ENCODE measurements at regions not wholly inside any gene's neighbourhood (a gene's known extent, or its start where the extent isn't known, plus 50 kb on each side); places are given as distances from the start of the nearest gene placed in this dataset.

DNA sequence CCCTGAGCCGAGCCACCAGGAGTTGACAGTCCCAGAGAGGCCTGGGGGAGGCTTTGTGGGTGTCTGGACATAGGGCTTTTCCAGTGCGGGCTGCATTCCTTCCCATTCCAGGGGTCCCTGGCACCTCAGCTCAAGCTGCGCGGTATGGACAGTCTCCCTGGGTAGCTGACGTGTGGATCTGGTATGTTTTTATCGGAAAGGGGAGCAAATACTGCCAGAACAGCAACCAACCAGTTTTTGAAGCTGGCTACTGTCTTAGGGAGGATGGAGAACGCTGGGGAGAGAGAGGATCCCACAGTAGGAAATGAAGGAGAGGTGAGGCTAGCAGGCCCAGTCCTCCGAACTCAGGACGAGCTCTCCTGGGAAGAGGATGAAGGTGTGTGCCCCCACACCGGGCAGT, 103.8 kb upstream of the APCDD1 start:
- no peak overlapping the region for H3K4ac ChIP-seq (ENCODE audit: low read depth, low read length)
- H3K4me3 ChIP-seq (ENCODE audit: low read length) = no peak overlapping the region
- no peaks in the 10 kb centered on the region for H3K79me1 ChIP-seq (ENCODE audit: low read length)
- H2BK120ac ChIP-seq (ENCODE audit: low read depth, low read length) = no peak overlapping the region
- no peak overlapping the region for H3K23ac ChIP-seq (ENCODE audit: low read length)
- no peak overlapping the region for H3K27ac ChIP-seq (ENCODE audit: low read depth, low read length)
- H3K9ac ChIP-seq (ENCODE audit: low read length) = no peak overlapping the region
- H3K79me2 ChIP-seq (ENCODE audit: control insufficient read depth, insufficient read depth, low read length) = no peaks in the 10 kb centered on the region
- no peak for DNase-seq
- H2BK15ac ChIP-seq (replicated peaks; ENCODE audit: low read depth) = no peak overlapping the region
- no peaks in the 10 kb centered on the region for H3K27me3 ChIP-seq (ENCODE audit: insufficient read depth, low read length, poor library complexity)
- H4K5ac ChIP-seq (ENCODE audit: low read length) = no peak overlapping the region
- no peak overlapping the region for H3K4me2 ChIP-seq (ENCODE audit: low read length)
- H2AK5ac ChIP-seq (ENCODE audit: low read length) = no peak overlapping the region
- H2BK5ac ChIP-seq (ENCODE audit: low read length) = no peak overlapping the region
- H3K56ac ChIP-seq (ENCODE audit: low read length) = no peak overlapping the region
- no CpG with 5 or more reads among the region's 10 CpGs for WGBS (ENCODE audit: extremely low coverage, insufficient coverage, low lambda C conversion rate)
- no peaks in the 10 kb centered on the region for H3K36me3 ChIP-seq (ENCODE audit: control insufficient read depth, insufficient read depth, low read length)
- H4K8ac ChIP-seq (ENCODE audit: low read depth, low read length) = no peak overlapping the region
- no peaks in the 10 kb centered on the region for H3K4me1 ChIP-seq (ENCODE audit: control insufficient read depth, low read depth, low read length)
- no peak overlapping the region for H3K18ac ChIP-seq (ENCODE audit: low read length)

DNA sequence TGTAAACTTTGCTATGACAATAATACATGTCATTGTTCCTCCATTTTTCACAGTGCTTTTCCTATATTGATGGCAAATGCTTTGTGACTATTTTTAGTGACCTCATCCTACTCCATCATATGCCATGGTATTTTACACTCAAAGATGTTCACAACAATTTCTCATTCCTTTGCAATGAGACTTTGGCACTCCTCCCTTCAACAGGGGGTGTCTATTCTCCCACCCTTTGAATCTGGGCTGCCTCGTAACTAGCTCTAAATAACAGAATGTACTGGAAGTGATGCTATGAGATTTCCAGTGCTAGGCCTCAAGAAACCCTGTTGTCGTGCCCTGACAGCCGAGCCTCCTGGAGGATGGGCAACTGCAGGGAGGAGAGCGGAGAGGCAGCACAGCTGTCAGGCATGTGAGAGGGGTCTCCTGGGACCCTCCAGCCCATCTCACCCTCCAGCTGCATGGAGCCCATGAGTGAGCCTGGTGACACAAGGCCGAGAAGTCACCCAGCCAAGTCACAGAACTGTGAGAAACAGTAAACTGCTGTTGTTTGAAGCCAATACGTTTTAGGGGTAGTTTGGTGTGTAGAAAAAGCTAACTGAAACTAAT, 103.1 kb upstream of the APCDD1 start:
- H3K9ac ChIP-seq (ENCODE audit: low read length) = no peak overlapping the region
- DNase-seq = no peak
- no peak overlapping the region for H2BK5ac ChIP-seq (ENCODE audit: low read length)
- WGBS (ENCODE audit: extremely low coverage, insufficient coverage, low lambda C conversion rate) = no CpG with 5 or more reads among the region's 6 CpGs
- no peaks in the 10 kb centered on the region for H3K79me2 ChIP-seq (ENCODE audit: control insufficient read depth, insufficient read depth, low read length)
- H3K79me1 ChIP-seq (ENCODE audit: low read length) = no peaks in the 10 kb centered on the region
- H3K27me3 ChIP-seq (ENCODE audit: insufficient read depth, low read length, poor library complexity) = no peaks in the 10 kb centered on the region
- H3K4me2 ChIP-seq (ENCODE audit: low read length) = no peak overlapping the region
- no peak overlapping the region for H3K27ac ChIP-seq (ENCODE audit: low read depth, low read length)
- H3K23ac ChIP-seq (ENCODE audit: low read length) = no peak overlapping the region
- H2AK5ac ChIP-seq (ENCODE audit: low read length) = no peak overlapping the region
- H4K8ac ChIP-seq (ENCODE audit: low read depth, low read length) = no peak overlapping the region
- H3K4me1 ChIP-seq (ENCODE audit: control insufficient read depth, low read depth, low read length) = no peaks in the 10 kb centered on the region
- no peak overlapping the region for H3K4me3 ChIP-seq (ENCODE audit: low read length)
- H3K56ac ChIP-seq (ENCODE audit: low read length) = no peak overlapping the region
- H4K5ac ChIP-seq (ENCODE audit: low read length) = no peak overlapping the region
- no peak overlapping the region for H2BK120ac ChIP-seq (ENCODE audit: low read depth, low read length)
- no peak overlapping the region for H3K18ac ChIP-seq (ENCODE audit: low read length)
- no peaks in the 10 kb centered on the region for H3K36me3 ChIP-seq (ENCODE audit: control insufficient read depth, insufficient read depth, low read length)
- H2BK15ac ChIP-seq (replicated peaks; ENCODE audit: low read depth) = no peak overlapping the region
- H3K4ac ChIP-seq (ENCODE audit: low read depth, low read length) = no peak overlapping the region

DNA sequence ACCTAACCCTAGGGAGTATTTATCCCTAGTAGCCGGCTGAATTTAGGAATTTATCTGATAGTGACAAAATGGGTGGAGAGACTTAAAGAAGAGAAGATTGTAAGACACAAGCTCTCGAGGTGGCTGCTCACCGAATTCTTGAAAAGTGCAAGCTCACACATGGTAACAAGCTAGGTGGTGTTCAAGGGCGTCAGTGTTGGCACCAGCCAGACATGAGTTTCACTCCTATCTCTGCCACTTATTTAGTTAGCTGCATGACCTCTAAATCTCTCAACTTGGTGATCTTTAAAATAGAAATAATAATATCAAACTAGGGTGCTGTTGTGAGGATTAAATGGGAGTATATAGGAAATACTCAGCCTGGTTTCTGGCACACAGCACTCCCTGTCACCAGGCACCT, 102.6 kb upstream of the APCDD1 start:
- DNase-seq = no peak
- no CpG with 5 or more reads among the region's 4 CpGs for WGBS (ENCODE audit: extremely low coverage, insufficient coverage, low lambda C conversion rate)
- Histone ChIP-seq H3K4me3 (ENCODE audit: low read length) (no peak overlapping the region), H2BK5ac (ENCODE audit: low read length) (no peak overlapping the region), H3K4me1 (ENCODE audit: control insufficient read depth, low read depth, low read length) (no peaks in the 10 kb centered on the region), H3K27ac (ENCODE audit: low read depth, low read length) (no peak overlapping the region), H3K18ac (ENCODE audit: low read length) (no peak overlapping the region), H2AK5ac (ENCODE audit: low read length) (no peak overlapping the region), H3K27me3 (ENCODE audit: insufficient read depth, low read length, poor library complexity) (no peaks in the 10 kb centered on the region), H3K79me1 (ENCODE audit: low read length) (no peaks in the 10 kb centered on the region), H3K36me3 (ENCODE audit: control insufficient read depth, insufficient read depth, low read length) (no peaks in the 10 kb centered on the region), H4K5ac (ENCODE audit: low read length) (no peak overlapping the region), H3K4ac (ENCODE audit: low read depth, low read length) (no peak overlapping the region), H3K9ac (ENCODE audit: low read length) (no peak overlapping the region), H3K23ac (ENCODE audit: low read length) (no peak overlapping the region), H2BK120ac (ENCODE audit: low read depth, low read length) (no peak overlapping the region), H4K8ac (ENCODE audit: low read depth, low read length) (no peak overlapping the region), H2BK15ac (replicated peaks; ENCODE audit: low read depth) (no peak overlapping the region), H3K56ac (ENCODE audit: low read length) (no peak overlapping the region), H3K4me2 (ENCODE audit: low read length) (no peak overlapping the region), H3K79me2 (ENCODE audit: control insufficient read depth, insufficient read depth, low read length) (no peaks in the 10 kb centered on the region)

DNA sequence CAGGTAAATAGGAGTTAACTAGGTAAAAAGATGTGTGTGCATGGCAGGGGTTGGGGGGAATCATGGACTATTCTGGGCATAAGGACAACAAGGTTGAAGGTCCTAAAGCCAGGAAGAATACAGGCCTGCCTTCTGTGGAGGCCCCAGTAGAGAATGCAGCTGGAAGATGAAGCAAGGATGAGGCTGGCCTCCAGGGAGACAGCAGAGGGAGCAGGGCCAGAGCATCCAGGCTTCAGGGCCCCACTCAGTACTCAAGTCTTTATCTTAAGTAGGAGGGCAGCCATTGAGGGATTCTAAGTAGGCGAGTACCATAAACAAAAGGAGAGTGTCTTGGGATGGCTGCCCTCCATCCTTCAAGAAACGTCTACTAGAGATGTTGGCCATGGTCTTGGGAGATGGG, 101.8 kb upstream of the APCDD1 start:
- Histone ChIP-seq H3K18ac (ENCODE audit: low read length) (no peak overlapping the region), H2BK5ac (ENCODE audit: low read length) (no peak overlapping the region), H4K5ac (ENCODE audit: low read length) (no peak overlapping the region), H2BK120ac (ENCODE audit: low read depth, low read length) (no peak overlapping the region), H3K79me2 (ENCODE audit: control insufficient read depth, insufficient read depth, low read length) (no peaks in the 10 kb centered on the region), H3K56ac (ENCODE audit: low read length) (no peak overlapping the region), H3K9ac (ENCODE audit: low read length) (no peak overlapping the region), H3K27me3 (ENCODE audit: insufficient read depth, low read length, poor library complexity) (no peaks in the 10 kb centered on the region), H3K4me2 (ENCODE audit: low read length) (no peak overlapping the region), H3K23ac (ENCODE audit: low read length) (no peak overlapping the region), H3K36me3 (ENCODE audit: control insufficient read depth, insufficient read depth, low read length) (no peaks in the 10 kb centered on the region), H4K8ac (ENCODE audit: low read depth, low read length) (no peak overlapping the region), H3K4ac (ENCODE audit: low read depth, low read length) (no peak overlapping the region), H3K79me1 (ENCODE audit: low read length) (no peaks in the 10 kb centered on the region), H2AK5ac (ENCODE audit: low read length) (no peak overlapping the region), H3K4me3 (ENCODE audit: low read length) (no peak overlapping the region), H3K4me1 (ENCODE audit: control insufficient read depth, low read depth, low read length) (no peaks in the 10 kb centered on the region), H3K27ac (ENCODE audit: low read depth, low read length) (no peak overlapping the region), H2BK15ac (replicated peaks; ENCODE audit: low read depth) (no peak overlapping the region)
- no CpG with 5 or more reads among the region's 2 CpGs for WGBS (ENCODE audit: extremely low coverage, insufficient coverage, low lambda C conversion rate)
- no peak for DNase-seq

DNA sequence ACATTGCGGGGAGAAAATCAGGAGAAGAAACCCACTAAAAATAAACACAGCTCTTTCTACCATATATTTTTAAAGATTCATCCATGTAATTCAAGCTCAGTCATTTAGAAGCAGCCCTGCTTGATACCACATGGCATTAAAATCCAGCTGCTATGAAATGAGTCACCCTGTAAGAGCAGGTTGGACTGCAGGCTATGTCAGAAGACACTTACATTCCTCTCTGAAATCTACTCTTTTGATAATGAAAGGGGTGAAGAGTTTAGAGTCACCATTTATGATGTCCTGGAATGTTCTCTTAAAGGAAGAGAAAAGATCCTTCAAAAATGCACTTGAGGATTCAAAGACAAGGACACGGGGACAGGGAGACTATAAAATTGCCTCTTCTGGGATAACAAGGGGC, 100.6 kb upstream of the APCDD1 start:
- Histone ChIP-seq H3K27me3 (ENCODE audit: insufficient read depth, low read length, poor library complexity) (no peaks in the 10 kb centered on the region), H2BK15ac (replicated peaks; ENCODE audit: low read depth) (no peak overlapping the region), H3K23ac (ENCODE audit: low read length) (no peak overlapping the region), H2BK5ac (ENCODE audit: low read length) (no peak overlapping the region), H3K56ac (ENCODE audit: low read length) (no peak overlapping the region), H3K4me1 (ENCODE audit: control insufficient read depth, low read depth, low read length) (no peaks in the 10 kb centered on the region), H2BK120ac (ENCODE audit: low read depth, low read length) (no peak overlapping the region), H4K8ac (ENCODE audit: low read depth, low read length) (no peak overlapping the region), H3K4me2 (ENCODE audit: low read length) (no peak overlapping the region), H4K5ac (ENCODE audit: low read length) (no peak overlapping the region), H3K36me3 (ENCODE audit: control insufficient read depth, insufficient read depth, low read length) (no peaks in the 10 kb centered on the region), H3K4me3 (ENCODE audit: low read length) (no peak overlapping the region), H3K4ac (ENCODE audit: low read depth, low read length) (no peak overlapping the region), H3K27ac (ENCODE audit: low read depth, low read length) (no peak overlapping the region), H3K9ac (ENCODE audit: low read length) (no peak overlapping the region), H3K18ac (ENCODE audit: low read length) (no peak overlapping the region), H3K79me1 (ENCODE audit: low read length) (no peaks in the 10 kb centered on the region), H2AK5ac (ENCODE audit: low read length) (no peak overlapping the region), H3K79me2 (ENCODE audit: control insufficient read depth, insufficient read depth, low read length) (no peaks in the 10 kb centered on the region)
- no peak for DNase-seq
- no CpG with 5 or more reads among the region's 2 CpGs for WGBS (ENCODE audit: extremely low coverage, insufficient coverage, low lambda C conversion rate)

DNA sequence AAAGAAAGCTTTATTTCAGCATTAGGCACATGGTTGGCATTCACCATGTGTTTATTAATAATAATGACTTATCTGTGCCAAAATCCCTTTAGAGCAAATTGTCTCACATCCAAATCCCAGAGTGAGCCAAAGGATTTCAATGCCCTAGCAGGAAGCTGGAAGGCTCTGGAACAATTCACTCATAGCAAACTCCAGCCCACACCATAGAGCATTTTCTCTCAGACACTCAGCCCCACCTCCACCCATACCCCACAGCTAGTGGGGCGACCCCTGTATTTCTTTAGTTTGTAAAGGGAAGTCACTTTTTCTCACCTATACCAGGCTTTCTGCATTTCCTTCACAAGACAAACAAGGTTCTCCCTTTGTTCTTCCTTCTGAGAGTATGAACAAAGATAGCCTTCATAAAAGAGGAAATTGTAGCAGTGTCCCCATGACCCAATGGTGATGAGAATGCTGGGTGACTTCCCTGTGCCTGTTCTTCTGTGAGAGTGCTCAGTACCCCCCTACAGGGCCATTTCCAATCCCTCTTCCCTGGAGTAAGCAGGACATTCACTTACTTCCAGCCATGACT, 100.1 kb upstream of the APCDD1 start:
- DNase-seq = no peak
- H2AK5ac ChIP-seq (ENCODE audit: low read length) = no peak overlapping the region
- WGBS (ENCODE audit: extremely low coverage, insufficient coverage, low lambda C conversion rate) = no CpG with 5 or more reads among the region's 1 CpG

More for the DNA sequence above, 100.1 kb upstream of the APCDD1 start:
- Histone ChIP-seq H3K79me1 (ENCODE audit: low read length) (no peaks in the 10 kb centered on the region), H2BK5ac (ENCODE audit: low read length) (no peak overlapping the region), H3K56ac (ENCODE audit: low read length) (no peak overlapping the region), H3K23ac (ENCODE audit: low read length) (no peak overlapping the region), H3K27me3 (ENCODE audit: insufficient read depth, low read length, poor library complexity) (no peaks in the 10 kb centered on the region), H3K4me3 (ENCODE audit: low read length) (no peak overlapping the region), H3K79me2 (ENCODE audit: control insufficient read depth, insufficient read depth, low read length) (no peaks in the 10 kb centered on the region), H3K18ac (ENCODE audit: low read length) (no peak overlapping the region), H4K5ac (ENCODE audit: low read length) (no peak overlapping the region), H3K27ac (ENCODE audit: low read depth, low read length) (no peak overlapping the region), H3K36me3 (ENCODE audit: control insufficient read depth, insufficient read depth, low read length) (no peaks in the 10 kb centered on the region), H3K9ac (ENCODE audit: low read length) (no peak overlapping the region), H4K8ac (ENCODE audit: low read depth, low read length) (no peak overlapping the region), H2BK15ac (replicated peaks; ENCODE audit: low read depth) (no peak overlapping the region), H2BK120ac (ENCODE audit: low read depth, low read length) (no peak overlapping the region), H3K4me2 (ENCODE audit: low read length) (no peak overlapping the region), H3K4ac (ENCODE audit: low read depth, low read length) (no peak overlapping the region), H3K4me1 (ENCODE audit: control insufficient read depth, low read depth, low read length) (no peaks in the 10 kb centered on the region)

All from mesendoderm (in vitro differentiated cells).